OCI-LY1 (cell line): ENCODE measurements at regions not wholly inside any gene's neighbourhood (a gene's known extent, or its start where the extent isn't known, plus 50 kb on each side); places are given as distances from the start of the nearest gene placed in this dataset.

Source experiments
- H2AFZ ChIP-seq: fragments of 200-600 bp; sonication (generic), shearing (Covaris generic); 2 replicates; pipeline ENCODE4 v1.6.0; 2014; ENCODE audit warnings: antibody characterized with exemption, mild to moderate bottlenecking, low read length
- H3F3A ChIP-seq: fragments of 200-600 bp; sonication (generic), shearing (Covaris generic); 2 replicates; pipeline ENCODE4 v1.6.0; 2014; ENCODE audit warnings: mild to moderate bottlenecking, antibody characterized with exemption, low read length, moderate library complexity; ENCODE audit not compliant: insufficient read depth
- H3K27ac ChIP-seq: fragments of 200-600 bp; sonication (generic); 2 replicates; pipeline ENCODE4 v1.5.1; 2014; ENCODE audit warnings: low read length, mixed run types, mild to moderate bottlenecking, low read depth; ENCODE audit not compliant: poor library complexity, severe bottlenecking
- H3K27me3 ChIP-seq: fragments of 200-600 bp; sonication (generic); 2 replicates; pipeline ENCODE4 v1.6.0; 2014; ENCODE audit warnings: antibody characterized with exemption, mild to moderate bottlenecking, low read length, moderate library complexity; ENCODE audit not compliant: insufficient read depth
- H3K36me3 ChIP-seq: fragments of 200-600 bp; sonication (generic); 2 replicates; pipeline ENCODE4 v1.6.1; 2014; ENCODE audit warnings: mild to moderate bottlenecking, antibody characterized with exemption, low read length, moderate library complexity, mixed read lengths; ENCODE audit not compliant: insufficient read depth
- H3K4me1 ChIP-seq: fragments of 200-600 bp; sonication (generic); 2 replicates; pipeline ENCODE4 v1.5.1; 2014; ENCODE audit warnings: mild to moderate bottlenecking, low read length, moderate library complexity; ENCODE audit not compliant: insufficient read depth, severe bottlenecking
- H3K4me2 ChIP-seq: fragments of 200-600 bp; sonication (generic), shearing (Covaris generic); 2 replicates; pipeline ENCODE4 v1.6.1; 2014; ENCODE audit warnings: low read length
- H3K4me3 ChIP-seq: fragments of 200-600 bp; sonication (generic); 2 replicates; pipeline ENCODE4 v1.5.1; 2014; ENCODE audit warnings: low read length, low read depth, mild to moderate bottlenecking, mixed read lengths; ENCODE audit not compliant: poor library complexity, severe bottlenecking
- H3K79me2 ChIP-seq: fragments of 200-600 bp; shearing (Covaris generic); 2 replicates; pipeline ENCODE4 v1.6.1; 2016; ENCODE audit warnings: mixed run types, low read length, mixed read lengths; ENCODE audit not compliant: insufficient read depth
- H3K9ac ChIP-seq: fragments of 200-600 bp; sonication (generic), shearing (Covaris generic); 2 replicates; pipeline ENCODE4 v1.6.1; 2014; ENCODE audit warnings: mild to moderate bottlenecking, low read length, mixed read lengths
- H3K9me2 ChIP-seq: fragments of 200-600 bp; sonication (generic), shearing (Covaris generic); 2 replicates; pipeline ENCODE4 v1.6.1; 2014; ENCODE audit warnings: low read depth, mild to moderate bottlenecking, low read length, mixed read lengths
- H3K9me3 ChIP-seq: fragments of 200-600 bp; shearing (Covaris generic); 2 replicates; pipeline ENCODE4 v1.6.1; 2014; ENCODE audit warnings: low read length, mixed read lengths
- H4K20me1 ChIP-seq: fragments of 200-600 bp; sonication (generic), shearing (Covaris generic); 2 replicates; pipeline ENCODE4 v1.6.0; 2016; ENCODE audit warnings: mild to moderate bottlenecking, low read length; ENCODE audit not compliant: insufficient read depth
- EZH2 ChIP-seq: fragments of 200-600 bp; sonication (generic), shearing (Covaris generic); IDR thresholded peaks from 2 replicates; pipeline ENCODE4 v1.8.0; 2017; ENCODE audit warnings: borderline replicate concordance, mixed run types, mild to moderate bottlenecking, antibody characterized with exemption, low read length, moderate library complexity, mixed read lengths
- TF ChIP-seq, protein P1 (sequence below): fragments of 200-600 bp; sonication (generic), shearing (Covaris generic); IDR thresholded peaks from 2 replicates; pipeline ENCODE4 v1.5.1; 2017; ENCODE audit warnings: mild to moderate bottlenecking, antibody characterized with exemption, low read length, moderate library complexity, mixed read lengths

DNA sequence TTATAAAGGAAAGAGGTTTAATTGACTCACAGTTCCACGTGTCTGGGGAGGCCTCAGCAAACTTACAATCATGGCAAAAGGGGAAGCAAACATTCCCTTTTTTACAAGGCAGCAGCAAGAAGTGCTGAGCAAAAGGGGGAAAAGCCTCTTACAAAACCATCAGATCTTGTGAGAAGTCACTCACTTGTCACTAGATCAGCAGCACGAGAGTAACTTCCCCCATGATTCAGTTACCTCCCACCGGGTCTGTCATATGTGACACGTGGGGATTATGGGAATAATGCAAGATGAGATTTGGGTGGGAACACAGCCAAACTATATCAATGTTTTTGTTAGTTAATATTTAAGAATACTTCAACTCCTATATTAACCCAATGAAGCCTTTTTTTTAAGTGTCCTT is 275.2 kb upstream of the CDH9 start:
- no peak overlapping the region for H3K27ac ChIP-seq

DNA sequence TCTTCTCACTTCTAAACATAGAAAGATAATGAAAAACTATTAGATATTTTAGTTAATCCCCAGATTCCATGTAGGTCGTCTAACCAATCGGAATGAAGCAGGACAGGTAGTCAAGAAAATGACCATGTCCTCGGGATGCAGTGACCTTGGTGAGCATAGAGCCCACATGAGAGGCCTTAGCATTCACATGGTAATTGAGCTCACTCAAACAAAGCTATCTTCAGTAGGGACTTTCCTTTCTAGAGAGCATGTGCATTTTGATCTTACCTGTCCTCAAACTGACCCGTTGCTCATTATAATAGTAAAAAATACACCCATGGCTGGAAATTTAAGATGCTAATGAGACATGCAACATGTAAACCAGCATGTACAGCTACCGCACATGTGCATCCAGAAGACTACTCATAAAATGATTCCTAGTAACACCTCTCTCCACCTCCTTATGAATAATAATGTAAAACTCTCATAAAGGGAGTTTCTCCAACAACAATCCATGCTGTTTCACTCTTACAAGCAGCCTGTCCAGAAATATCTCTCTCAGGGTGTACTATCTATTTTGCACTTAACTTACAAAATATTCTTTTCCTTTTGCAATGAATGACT is 274.0 kb upstream of the CDH9 start:
- TF ChIP-seq, protein P1, sequence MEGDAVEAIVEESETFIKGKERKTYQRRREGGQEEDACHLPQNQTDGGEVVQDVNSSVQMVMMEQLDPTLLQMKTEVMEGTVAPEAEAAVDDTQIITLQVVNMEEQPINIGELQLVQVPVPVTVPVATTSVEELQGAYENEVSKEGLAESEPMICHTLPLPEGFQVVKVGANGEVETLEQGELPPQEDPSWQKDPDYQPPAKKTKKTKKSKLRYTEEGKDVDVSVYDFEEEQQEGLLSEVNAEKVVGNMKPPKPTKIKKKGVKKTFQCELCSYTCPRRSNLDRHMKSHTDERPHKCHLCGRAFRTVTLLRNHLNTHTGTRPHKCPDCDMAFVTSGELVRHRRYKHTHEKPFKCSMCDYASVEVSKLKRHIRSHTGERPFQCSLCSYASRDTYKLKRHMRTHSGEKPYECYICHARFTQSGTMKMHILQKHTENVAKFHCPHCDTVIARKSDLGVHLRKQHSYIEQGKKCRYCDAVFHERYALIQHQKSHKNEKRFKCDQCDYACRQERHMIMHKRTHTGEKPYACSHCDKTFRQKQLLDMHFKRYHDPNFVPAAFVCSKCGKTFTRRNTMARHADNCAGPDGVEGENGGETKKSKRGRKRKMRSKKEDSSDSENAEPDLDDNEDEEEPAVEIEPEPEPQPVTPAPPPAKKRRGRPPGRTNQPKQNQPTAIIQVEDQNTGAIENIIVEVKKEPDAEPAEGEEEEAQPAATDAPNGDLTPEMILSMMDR, result no peak
- no peak for TF ChIP-seq EZH2
- H3K9me2 ChIP-seq, result no peaks in the 10 kb centered on the region
- H3K27ac ChIP-seq, result no peak overlapping the region
- H3K9ac ChIP-seq, result no peak overlapping the region
- no peaks in the 10 kb centered on the region for H3K9me3 ChIP-seq
- no peaks in the 10 kb centered on the region for H3K36me3 ChIP-seq
- H2AFZ ChIP-seq, result no peak overlapping the region
- H3K79me2 ChIP-seq, result no peaks in the 10 kb centered on the region
- H3F3A ChIP-seq, result no peaks in the 10 kb centered on the region
- H4K20me1 ChIP-seq, result no peaks in the 10 kb centered on the region
- H3K4me3 ChIP-seq, result no peak overlapping the region
- H3K4me2 ChIP-seq, result no peak overlapping the region
- no peaks in the 10 kb centered on the region for H3K27me3 ChIP-seq
- H3K4me1 ChIP-seq, result no peaks in the 10 kb centered on the region

More for the DNA sequence above, 275.2 kb upstream of the CDH9 start:
- H3K9me3 ChIP-seq, result no peaks in the 10 kb centered on the region
- H3K4me2 ChIP-seq, result no peak overlapping the region
- no peaks in the 10 kb centered on the region for H3K36me3 ChIP-seq
- TF ChIP-seq EZH2, result no peak
- TF ChIP-seq, protein P1, result no peak
- H3K4me1 ChIP-seq, result no peaks in the 10 kb centered on the region
- H4K20me1 ChIP-seq, result no peaks in the 10 kb centered on the region
- H3K9me2 ChIP-seq, result no peaks in the 10 kb centered on the region
- H3K27me3 ChIP-seq, result no peaks in the 10 kb centered on the region
- H2AFZ ChIP-seq, result no peak overlapping the region
- H3F3A ChIP-seq, result no peaks in the 10 kb centered on the region
- no peaks in the 10 kb centered on the region for H3K79me2 ChIP-seq
- H3K4me3 ChIP-seq, result no peak overlapping the region
- H3K9ac ChIP-seq, result no peak overlapping the region

DNA sequence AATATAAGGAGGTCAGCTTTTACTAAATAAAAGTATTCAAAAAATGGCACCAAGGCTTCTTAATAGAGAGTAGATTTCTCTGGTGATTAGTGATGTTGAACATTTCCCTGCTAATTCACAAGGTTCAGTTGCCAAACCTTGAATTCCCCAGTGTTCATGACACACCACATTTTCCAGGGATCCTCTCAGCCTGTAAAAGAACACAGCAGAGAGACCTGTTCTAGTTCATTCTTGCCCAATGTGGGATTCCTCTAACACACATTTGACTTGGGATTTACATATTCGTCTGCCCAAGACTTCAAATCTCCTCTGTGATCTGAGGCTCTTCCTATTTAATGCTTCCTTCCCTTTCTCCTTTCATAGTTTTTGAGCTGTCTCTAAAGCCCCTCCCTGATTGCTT is 273.2 kb upstream of the CDH9 start:
- no peak overlapping the region for H3K9ac ChIP-seq
- H3K4me2 ChIP-seq, result no peak overlapping the region
- no peak overlapping the region for H2AFZ ChIP-seq

More for the DNA sequence above, 273.2 kb upstream of the CDH9 start:
- no peaks in the 10 kb centered on the region for H3K9me2 ChIP-seq
- H3K9me3 ChIP-seq, result no peaks in the 10 kb centered on the region
- H4K20me1 ChIP-seq, result no peaks in the 10 kb centered on the region
- no peaks in the 10 kb centered on the region for H3K4me1 ChIP-seq
- no peaks in the 10 kb centered on the region for H3K27me3 ChIP-seq
- no peak overlapping the region for H3K27ac ChIP-seq
- no peak overlapping the region for H3K4me3 ChIP-seq
- no peaks in the 10 kb centered on the region for H3F3A ChIP-seq
- H3K36me3 ChIP-seq, result no peaks in the 10 kb centered on the region
- no peak for TF ChIP-seq EZH2
- TF ChIP-seq, protein P1, result no peak
- no peaks in the 10 kb centered on the region for H3K79me2 ChIP-seq
